ENCODE measurements at regions not wholly inside any gene's neighbourhood (a gene's known extent, or its start where the extent isn't known, plus 50 kb on each side); places are given as distances from the start of the nearest gene placed in this dataset.

DNA sequence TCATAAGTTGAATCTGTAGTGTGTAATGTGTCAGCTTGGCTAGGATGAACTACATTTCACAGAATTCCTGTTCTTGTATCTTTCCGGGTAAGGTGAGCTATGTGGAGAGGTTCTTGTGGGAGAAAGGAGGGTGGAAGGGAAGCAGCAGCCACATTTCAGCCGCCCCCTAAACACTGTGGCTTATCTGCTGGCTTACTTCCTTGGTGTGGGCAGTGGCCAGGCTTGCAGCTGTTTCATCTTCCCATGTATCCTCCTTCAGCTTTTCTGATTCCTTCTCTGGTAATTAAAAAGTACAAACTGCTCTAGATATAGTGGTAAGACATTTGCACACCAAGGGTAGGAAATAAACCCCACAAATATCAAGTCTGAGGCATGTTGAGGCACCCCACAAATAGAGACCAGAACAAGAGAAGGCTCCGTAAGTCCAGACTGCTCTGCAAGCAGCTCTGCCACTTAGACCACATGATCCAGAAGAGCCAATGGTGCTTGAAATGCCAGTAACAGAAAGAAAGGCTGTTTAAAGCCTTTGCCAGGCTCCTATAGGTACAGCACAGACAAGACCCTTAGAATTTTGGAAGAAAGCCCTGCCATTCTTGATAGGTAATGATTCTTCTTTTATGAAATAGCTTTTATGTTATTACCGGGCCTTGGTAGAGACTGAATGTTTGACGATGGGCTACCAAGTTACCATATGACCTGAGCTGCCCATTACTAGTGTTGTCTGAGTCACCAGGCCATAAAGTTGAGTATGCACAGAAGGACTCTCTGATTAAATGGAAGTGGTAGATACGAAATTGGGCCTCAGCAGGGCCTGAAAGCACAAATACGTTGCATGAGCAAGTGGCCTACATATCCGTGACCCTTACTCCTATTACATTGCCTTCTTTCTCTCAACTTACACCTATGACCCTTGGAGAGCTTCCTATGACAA, 215.0 kb upstream of the SGK1 start:
- Mint-ChIP-seq H3K27me3 (ENCODE audit: insufficient read depth, unreplicated experiment) (no peaks in the 10 kb centered on the region), H3K4me1 (ENCODE audit: insufficient read depth, unreplicated experiment) (peaks cover 38% of the 10 kb centered on the region), H3K4me3 (ENCODE audit: unreplicated experiment) (no peak overlapping the region), H3K36me3 (ENCODE audit: insufficient read depth, unreplicated experiment) (no peaks in the 10 kb centered on the region), H3K9me3 (ENCODE audit: unreplicated experiment) (no peaks in the 10 kb centered on the region), H3K27ac (ENCODE audit: low read depth, unreplicated experiment) (no peak overlapping the region)
- ChIA-PET POLR2A (interaction anchor here (0.6 to 2.9 kb wide), 4 partner anchors 9 to 63 kb away, joined by 3 to 17 read pairs (median 3); no protein-coding TSS in a partner anchor), CTCF (interaction anchor here (0.5 to 1.7 kb wide), 14 partner anchors 19 to 1885 kb away, joined by 3 to 5 read pairs (median 3); no protein-coding TSS in a partner anchor)
- no peak for DNase-seq (ENCODE audit: unreplicated experiment)
- TF ChIP-seq, protein P1, sequence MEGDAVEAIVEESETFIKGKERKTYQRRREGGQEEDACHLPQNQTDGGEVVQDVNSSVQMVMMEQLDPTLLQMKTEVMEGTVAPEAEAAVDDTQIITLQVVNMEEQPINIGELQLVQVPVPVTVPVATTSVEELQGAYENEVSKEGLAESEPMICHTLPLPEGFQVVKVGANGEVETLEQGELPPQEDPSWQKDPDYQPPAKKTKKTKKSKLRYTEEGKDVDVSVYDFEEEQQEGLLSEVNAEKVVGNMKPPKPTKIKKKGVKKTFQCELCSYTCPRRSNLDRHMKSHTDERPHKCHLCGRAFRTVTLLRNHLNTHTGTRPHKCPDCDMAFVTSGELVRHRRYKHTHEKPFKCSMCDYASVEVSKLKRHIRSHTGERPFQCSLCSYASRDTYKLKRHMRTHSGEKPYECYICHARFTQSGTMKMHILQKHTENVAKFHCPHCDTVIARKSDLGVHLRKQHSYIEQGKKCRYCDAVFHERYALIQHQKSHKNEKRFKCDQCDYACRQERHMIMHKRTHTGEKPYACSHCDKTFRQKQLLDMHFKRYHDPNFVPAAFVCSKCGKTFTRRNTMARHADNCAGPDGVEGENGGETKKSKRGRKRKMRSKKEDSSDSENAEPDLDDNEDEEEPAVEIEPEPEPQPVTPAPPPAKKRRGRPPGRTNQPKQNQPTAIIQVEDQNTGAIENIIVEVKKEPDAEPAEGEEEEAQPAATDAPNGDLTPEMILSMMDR (IDR thresholded peaks at IDR 0.05; ENCODE audit: unreplicated experiment), result no peak
- no TSS peak for BruUV-seq (replicated peaks)
- intact Hi-C loops (cut with micrococcal nuclease), result no loop called here

DNA sequence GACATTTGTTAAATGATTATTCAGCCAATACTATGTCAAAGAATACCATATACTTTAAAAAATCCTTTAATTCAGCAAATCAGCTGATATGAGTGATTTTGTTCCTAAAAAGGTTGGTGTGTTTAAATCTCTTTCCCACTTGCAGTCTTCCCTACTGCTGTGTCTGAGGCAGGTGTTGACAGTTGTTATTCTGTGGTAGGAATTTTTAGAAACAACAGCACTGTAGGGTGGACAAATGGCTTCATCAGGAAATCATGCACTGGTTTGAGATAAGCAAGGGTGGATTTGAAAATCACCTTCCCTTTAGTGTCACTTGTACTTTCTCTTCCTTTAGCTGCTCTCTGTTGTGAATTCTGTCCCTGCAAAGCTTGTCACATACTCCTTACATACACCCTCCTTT, 213.7 kb upstream of the SGK1 start:
- Mint-ChIP-seq H3K27ac (ENCODE audit: low read depth, unreplicated experiment) (no peak overlapping the region), H3K4me1 (ENCODE audit: insufficient read depth, unreplicated experiment) (peaks cover 29% of the 10 kb centered on the region), H3K4me3 (ENCODE audit: unreplicated experiment) (no peak overlapping the region), H3K36me3 (ENCODE audit: insufficient read depth, unreplicated experiment) (no peaks in the 10 kb centered on the region), H3K9me3 (ENCODE audit: unreplicated experiment) (no peaks in the 10 kb centered on the region), H3K27me3 (ENCODE audit: insufficient read depth, unreplicated experiment) (no peaks in the 10 kb centered on the region)
- intact Hi-C loops (cut with micrococcal nuclease), result no loop called here
- no peak for DNase-seq (ENCODE audit: unreplicated experiment)
- no TSS peak for BruUV-seq (replicated peaks)
- TF ChIP-seq, protein P1 (IDR thresholded peaks at IDR 0.05; ENCODE audit: unreplicated experiment), result no peak
- ChIA-PET POLR2A (interaction anchor here (0.5 to 2.8 kb wide), 5 partner anchors 15 to 290 kb away, joined by 3 to 11 read pairs (median 6); no protein-coding TSS in a partner anchor), CTCF (interaction anchor here (0.6 to 0.7 kb wide), 2 partner anchors 299 to 349 kb away, joined by 3 to 4 read pairs; no protein-coding TSS in a partner anchor)

DNA sequence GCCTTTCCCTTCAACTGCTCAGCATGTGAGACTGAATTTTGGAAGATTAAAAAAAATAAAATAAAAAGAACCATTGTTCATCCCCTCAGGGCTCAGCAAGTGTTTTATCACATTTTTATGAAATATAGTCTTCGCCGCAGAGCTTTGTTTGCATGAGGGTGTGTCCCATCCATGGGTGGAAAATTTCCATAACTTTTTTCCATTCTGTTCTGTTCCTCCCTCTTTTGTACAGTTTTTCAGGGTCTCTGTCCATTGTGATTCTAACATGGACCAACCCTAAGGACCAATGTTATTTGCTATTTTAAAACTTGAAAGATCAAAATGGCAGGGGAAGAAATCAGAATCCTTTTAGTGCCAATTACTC, 213.3 kb upstream of the SGK1 start:
- CTCF ChIA-PET, result interaction anchor here (0.6 kb wide), 2 partner anchors 87 to 350 kb away, joined by 3 to 4 read pairs; no protein-coding TSS in a partner anchor
- H3K36me3 Mint-ChIP-seq (ENCODE audit: insufficient read depth, unreplicated experiment), result no peaks in the 10 kb centered on the region
- intact Hi-C loops (cut with micrococcal nuclease), result no loop called here

More for the DNA sequence above, 213.3 kb upstream of the SGK1 start:
- H3K27ac Mint-ChIP-seq (ENCODE audit: low read depth, unreplicated experiment), result no peak overlapping the region
- DNase-seq (ENCODE audit: unreplicated experiment), result no peak
- no peak overlapping the region for H3K4me3 Mint-ChIP-seq (ENCODE audit: unreplicated experiment)
- TF ChIP-seq, protein P1 (IDR thresholded peaks at IDR 0.05; ENCODE audit: unreplicated experiment), result no peak
- no peaks in the 10 kb centered on the region for H3K27me3 Mint-ChIP-seq (ENCODE audit: insufficient read depth, unreplicated experiment)
- no peaks in the 10 kb centered on the region for H3K9me3 Mint-ChIP-seq (ENCODE audit: unreplicated experiment)
- peaks cover 26% of the 10 kb centered on the region for H3K4me1 Mint-ChIP-seq (ENCODE audit: insufficient read depth, unreplicated experiment)
- POLR2A ChIA-PET, result interaction anchor here (0.5 to 2.8 kb wide), 5 partner anchors 14 to 289 kb away, joined by 3 to 11 read pairs (median 6); no protein-coding TSS in a partner anchor
- no TSS peak for BruUV-seq (replicated peaks)

Measured in MCF 10A (cell line).